NCI-H2081 (cell line): ENCODE measurements at regions not wholly inside any gene's neighbourhood (a gene's known extent, or its start where the extent isn't known, plus 50 kb on each side); places are given as distances from the start of the nearest gene placed in this dataset.
"Not testable (repeated sequence)": the region's sequence is repeated elsewhere in the genome, so short reads cannot be mapped to it uniquely, and the experiment has no call there.

Experiments
- DNase-seq, 2 experiments: peaks; one replicate each; lab custom pipeline; 2025; lab: John Stamatoyannopoulos, UW

- DNase-seq, result peak; percentile 4 to 60
Measured at GRCh38 chr4:74505355-74505978, 60.5 kb downstream of the AREG start.

DNA sequence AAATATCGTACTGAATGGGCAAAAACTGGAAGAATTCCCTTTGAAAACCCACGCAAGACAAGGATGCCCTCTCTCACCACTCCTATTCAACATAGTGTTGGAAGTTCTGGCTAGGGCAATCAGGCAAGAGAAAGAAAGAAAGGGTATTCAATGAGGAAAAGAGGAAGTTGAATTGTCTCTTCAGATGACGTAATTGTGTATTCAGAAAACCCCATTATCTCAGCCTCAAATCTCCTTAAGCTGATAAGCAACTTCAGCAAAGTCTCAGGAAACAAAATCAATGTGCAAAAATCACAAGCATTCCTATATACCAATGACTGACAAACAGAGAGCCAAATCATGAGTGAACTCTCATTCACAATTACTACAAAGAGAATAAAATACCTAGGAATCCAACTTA is 64.4 kb downstream of the AREG start:
- DNase-seq, result not testable (repeated sequence)

DNA sequence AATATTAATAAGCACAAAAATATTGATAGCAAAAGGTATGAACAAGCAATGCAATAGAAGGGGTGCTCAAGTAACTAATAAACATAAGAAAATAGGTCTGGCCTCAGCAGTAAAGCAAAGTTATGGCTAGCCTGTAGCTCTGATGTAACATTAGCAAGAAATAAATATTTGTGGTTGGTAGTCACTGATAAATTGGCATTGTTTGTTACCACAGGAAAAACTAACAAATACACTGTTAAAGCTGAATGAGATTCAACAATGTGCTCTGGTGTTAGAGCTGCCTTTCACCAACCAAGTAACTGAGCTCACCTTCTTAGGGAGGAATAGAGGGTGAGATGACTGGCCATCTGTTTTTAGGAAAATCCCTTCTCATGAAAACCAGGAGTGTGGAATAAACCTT is 71.4 kb downstream of the AREG start:
- DNase-seq, result no peak

- no peak for DNase-seq
Measured at GRCh38 chr4:74517996-74518395, 73.1 kb downstream of the AREG start.

GRCh38 chr4:74522251-74522991 is 77.5 kb downstream of the AREG start:
- no peak for DNase-seq

GRCh38 chr4:74523096-74523495 is 78.2 kb downstream of the AREG start:
- DNase-seq, result no peak

DNA sequence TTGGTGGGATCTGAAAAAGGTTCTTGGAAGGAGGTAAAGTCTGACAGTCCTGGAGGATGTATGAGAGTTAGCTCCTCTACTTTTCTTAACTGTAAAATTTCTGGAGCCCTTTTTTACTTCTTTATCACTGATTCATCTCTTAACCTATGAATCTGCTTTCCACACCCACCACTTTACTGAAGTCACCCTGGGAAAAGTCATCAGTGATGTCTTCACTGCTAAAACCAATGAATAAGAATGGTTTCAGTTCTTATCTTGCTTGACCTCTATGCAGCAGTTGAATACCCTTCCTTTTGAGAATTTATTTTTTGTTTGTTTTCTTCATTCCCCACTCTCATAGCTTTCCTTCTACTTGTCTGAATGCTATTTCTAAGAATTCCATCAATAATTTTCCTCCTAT is 80.0 kb downstream of the AREG start:
- no peak for DNase-seq

- DNase-seq, result no peak
Measured at GRCh38 chr4:74527049-74527448, 82.1 kb downstream of the AREG start.

GRCh38 chr4:74528178-74528577 is 83.2 kb downstream of the AREG start:
- no peak for DNase-seq

DNA sequence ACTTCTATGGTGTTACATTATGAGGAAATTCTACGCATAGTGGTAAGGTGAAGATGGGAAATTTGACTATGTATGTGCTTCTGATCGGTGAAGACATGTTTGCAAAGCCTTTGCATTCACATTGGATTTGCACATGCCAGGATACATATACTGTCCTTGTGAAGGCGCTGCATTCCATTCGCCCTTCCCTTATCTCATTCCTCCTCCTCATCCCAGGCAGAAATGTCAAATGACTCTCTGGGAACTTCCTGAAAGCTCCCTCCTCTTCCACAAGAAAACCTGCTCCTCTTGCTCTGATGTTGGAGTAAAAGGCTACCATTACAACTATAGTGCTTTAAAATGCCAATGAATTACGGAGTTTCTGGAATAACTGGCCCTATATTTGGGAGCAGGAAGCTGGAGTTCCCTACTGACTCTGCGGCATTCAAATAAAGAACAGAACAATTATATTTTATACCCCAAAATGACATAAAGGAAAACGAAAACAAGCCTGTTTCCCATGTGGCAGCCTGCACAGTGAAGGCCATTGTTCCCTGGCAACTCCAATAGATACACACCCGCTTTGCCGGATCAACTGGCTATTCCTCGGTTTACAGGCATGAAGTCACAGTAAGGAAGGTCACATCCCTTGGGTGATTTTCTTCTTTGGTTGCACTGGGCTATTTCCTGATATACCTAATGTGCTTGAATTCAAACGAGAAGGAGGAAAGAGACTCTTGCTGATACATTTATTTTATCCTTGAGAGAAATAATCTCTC is 84.5 kb downstream of the AREG start:
- no peak for DNase-seq

DNA sequence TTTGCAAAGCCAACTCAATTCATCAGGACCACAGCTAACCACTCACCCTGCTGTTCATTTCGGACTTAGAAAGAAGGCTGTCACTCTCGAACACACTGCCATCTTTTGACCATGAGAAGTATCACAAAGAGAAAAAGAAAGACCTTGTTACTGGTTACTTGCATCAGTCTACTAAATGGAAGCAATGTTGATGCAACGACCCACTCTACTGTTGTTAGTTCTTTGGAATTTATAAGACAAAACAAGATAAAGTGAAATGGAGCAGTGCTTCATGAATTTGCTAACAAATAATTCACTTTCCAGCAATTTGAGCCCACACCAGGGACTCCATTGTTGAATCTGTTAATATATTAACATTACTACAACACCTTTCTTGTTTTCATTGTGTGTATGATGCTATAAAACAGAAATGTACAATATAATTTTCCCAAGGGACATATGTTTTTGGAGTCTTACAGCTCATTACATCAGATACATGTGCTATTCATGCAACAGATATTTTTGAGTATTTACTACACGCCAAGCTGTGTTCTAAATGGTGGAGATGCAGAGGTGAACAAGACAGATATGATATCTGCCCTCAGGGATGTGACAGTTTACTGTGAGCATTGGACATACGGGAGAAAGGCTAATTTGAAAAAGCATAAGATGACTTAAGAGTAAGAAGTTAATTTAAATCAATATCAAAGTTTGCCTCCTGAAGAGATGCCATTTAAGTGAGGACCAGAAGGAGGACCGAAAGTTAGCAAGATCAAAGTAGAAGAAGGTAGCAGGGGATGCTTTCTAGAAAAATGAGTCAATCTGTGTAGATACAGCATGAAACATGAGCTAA is 87.2 kb downstream of the AREG start:
- peak in 1 of 2 experiments; percentile 24 for DNase-seq

- no peak for DNase-seq
Measured at GRCh38 chr4:74534121-74534520, 89.2 kb downstream of the AREG start.

- DNase-seq, result no peak
Measured at GRCh38 chr4:74534936-74535335, 90.0 kb downstream of the AREG start.

DNA sequence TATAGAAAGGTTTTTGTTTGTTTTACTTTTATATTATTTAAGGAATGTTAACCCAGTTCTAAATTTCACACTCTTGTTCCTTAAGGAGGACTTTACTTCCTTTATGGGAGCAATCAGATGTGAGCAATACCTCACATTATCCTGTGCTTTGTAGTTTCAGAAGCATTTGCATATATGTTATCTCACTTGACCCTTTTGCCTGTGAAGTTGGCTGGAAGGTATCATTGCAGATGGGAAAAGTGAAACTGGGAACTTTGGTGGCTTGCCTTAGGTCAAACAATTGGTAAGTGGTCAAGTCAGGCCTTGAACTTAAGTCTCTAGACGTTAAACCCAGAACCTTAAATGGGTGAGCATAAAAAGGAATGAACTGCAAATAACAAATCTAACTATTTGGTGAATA is 90.6 kb downstream of the AREG start:
- no peak for DNase-seq

GRCh38 chr4:74536557-74536956 is 91.6 kb downstream of the AREG start:
- no peak for DNase-seq

DNA sequence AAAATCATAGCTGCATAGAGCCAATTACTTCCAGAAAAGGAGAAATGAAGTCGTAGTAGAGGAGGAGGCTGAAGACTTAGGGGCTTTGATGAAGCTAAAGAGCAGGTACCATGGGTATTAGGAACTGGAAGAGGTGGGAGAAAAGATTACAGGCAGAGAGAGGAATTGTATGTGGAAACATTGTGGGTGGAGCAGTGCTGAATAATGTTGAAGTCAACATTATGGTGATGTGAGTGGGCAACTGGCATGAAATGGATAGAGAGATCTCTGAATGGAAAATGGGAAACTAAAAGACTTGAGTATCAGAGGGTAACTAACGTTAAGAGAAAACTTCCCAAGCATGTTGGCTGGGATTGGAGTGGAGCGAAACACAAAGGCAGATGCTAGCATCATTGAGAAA is 92.5 kb downstream of the AREG start:
- DNase-seq, result no peak

GRCh38 chr4:74539044-74539790 is 94.3 kb downstream of the AREG start:
- no peak for DNase-seq

- DNase-seq, result no peak
Measured at GRCh38 chr4:74540193-74540592, 95.3 kb downstream of the AREG start.

- DNase-seq, result no peak
Measured at GRCh38 chr4:74541667-74542066, 96.7 kb downstream of the AREG start.

DNA sequence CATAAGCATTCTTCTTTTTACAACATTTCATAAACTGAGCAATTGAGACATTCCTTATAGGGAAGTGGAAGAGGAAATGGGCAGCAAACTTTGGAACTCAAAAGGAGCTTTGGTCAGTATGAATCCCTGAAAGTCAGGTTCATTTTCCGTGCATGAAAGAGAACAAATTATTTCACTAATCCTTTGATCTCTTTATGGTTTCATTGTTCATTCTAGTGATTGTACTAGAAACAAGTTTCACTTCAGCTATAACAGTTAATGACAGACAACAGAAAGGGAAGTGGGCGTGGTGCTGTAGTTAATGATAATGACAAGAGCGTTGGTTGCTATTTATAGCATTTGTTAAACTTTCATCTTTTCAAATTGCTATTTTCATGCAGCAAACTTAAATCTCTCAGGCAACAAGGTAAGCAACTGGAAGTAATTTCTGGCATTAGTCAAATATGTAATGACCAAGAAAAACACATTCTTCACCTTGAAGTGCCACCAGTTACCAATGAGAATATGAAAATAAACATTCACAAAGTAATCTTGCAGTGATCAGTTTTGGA is 98.4 kb downstream of the AREG start:
- DNase-seq, result no peak

DNA sequence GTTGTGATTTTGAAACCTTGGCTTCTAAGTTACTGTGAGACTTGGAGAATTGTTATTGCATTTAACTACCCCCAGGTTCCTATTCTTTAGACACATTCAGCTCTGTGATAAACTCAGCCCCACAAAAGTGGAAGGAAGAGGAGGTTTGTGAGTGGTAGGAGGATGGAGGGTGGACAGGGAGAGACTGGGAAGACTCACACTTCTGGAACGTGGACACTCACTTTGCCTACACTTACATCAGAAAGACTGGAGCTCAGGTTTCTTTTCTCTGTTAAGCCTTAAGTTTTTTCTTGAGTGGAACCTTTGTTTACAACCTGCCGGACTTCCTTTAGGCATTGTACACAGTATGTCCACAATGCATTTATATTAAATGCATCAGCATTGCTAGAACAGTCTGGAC is 99.0 kb downstream of the AREG start:
- no peak for DNase-seq
